GM19324 (cell line): ENCODE measurements at regions not wholly inside any gene's neighbourhood (a gene's known extent, or its start where the extent isn't known, plus 50 kb on each side); places are given as distances from the start of the nearest gene placed in this dataset.
"Not testable (repeated sequence)": the region's sequence is repeated elsewhere in the genome, so short reads cannot be mapped to it uniquely, and the experiment has no call there.

Experiments used
- ATAC-seq: cut with Tn5 transposase; IDR thresholded peaks from one replicate; pipeline ENCODE4 v1.9.1; 2021; ENCODE audit warnings: mild to moderate bottlenecking, moderate library complexity; ENCODE audit not compliant: unreplicated experiment, low FRiP score

DNA sequence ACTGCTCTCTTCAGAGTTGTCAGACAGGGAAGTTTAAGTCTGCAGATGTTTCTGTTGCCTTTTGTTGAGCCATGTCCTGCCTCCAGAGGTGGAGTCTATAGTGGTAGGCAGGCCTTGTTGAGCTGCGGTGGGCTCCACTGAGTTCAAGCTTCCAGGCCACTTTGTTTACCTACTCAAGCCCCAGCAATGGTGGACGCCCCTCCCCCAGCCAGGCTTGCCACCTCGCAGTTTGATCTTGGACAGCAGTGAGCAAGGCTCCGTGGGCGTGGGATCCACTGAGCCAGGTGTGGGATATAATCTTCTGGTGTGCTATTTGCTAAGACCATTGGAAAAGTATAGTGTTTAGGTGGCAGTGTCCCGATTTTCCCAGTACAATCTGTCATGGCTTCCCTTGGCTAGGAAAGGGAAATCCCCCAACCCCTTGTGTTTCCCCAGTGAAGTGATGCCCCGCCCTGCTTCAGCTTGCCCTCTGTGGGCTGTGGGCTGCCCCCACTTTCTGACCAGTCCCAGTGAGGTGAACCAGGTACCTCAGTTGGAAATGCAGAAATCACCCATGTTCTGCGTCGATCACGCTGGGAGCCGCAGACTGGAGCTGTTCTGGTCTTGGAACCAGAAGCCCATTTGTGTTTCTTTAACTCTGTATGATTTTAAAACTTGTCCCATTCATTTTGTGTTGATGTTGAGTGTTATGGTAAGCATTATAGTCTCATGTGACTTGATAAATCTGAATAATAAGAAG is 89.2 kb upstream of the CALCR start:
- ATAC-seq = no peak

DNA sequence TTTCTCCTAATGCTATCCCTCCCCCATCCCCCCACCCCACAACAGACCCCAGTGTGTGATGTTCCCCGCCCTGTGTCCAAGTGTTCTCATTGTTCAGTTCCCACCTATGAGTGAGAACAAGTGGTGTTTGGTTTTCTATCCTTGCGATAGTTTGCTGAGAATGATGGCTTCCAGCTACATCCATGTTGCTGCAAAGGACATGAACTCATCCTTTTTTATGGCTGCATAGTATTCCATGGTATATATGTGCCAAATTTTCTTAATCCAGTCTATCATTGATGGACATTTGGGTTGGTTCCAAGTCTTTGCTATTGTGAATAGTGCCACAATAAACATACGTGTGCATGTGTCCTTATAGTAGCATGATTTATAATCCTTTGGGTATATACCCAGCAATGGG is 83.6 kb upstream of the CALCR start:
- ATAC-seq = not testable (repeated sequence)

DNA sequence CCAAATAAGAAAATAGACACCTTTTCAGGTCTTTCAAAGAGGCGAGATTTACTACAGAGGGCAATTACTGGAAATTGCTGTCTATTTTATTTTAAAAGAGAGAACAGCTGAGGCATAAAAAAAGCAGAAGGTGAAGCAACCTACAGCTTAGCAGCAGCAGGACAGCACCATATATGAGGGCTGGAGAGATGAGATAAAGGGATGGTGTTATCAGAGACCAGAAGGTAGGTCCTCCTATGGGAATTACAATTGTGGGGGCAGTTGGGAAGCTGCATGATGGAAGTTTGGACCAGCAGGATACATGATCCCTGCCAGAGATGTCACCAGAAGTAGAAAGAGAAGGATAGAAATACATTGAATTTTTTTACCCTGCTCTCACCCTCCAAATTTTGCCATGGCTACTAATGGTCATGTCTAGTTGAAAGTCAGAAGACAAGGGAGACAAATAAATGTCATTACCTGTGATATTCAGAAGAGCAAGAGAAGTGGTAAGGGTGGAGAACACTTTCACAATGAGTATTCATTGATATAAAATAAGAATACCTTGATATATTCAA is 77.2 kb upstream of the CALCR start:
- ATAC-seq = no peak

DNA sequence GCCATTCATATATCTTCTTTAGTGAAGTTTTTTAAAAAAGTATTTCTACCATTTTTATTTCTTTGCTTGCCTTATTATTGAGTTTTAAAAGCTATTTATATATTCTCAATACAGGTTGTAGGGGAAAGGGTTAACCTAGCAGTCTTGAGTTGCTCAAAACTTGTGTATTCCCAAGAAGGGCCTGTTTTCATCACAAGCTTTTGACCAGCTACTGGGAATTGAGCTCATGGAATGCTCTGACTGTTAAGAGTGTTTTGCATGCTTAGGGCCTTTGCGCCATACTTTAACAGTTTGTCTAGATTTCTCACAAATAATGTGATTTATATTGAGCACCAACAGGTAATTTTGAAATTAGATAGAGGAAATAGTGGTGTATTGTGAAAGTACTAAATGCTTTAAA is 72.0 kb upstream of the CALCR start:
- no peak for ATAC-seq

DNA sequence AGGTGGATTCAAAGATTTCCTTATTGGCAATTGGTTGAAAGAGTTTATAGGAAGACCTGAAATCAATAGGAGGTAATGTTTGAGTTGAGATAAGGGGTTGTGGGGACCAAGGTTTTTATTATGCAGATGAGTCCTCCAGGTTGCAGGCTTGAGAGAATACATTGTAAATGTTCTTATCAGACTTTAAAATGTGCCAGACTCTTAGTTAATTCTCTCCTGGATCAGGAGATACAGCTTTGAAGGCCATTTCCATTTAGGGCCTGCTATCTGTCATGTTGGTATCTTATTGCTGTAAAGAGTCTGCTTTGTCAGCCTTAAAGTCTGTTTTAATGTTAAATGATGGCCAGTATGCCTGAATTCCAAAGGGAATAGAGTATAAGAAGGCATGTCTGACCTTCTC is 61.8 kb upstream of the CALCR start:
- no peak for ATAC-seq

- ATAC-seq = no peak
Measured at GRCh38 chr7:93632371-93632770, 57.8 kb upstream of the CALCR start.

GRCh38 chr7:93629291-93629801 is 54.8 kb upstream of the CALCR start:
- no peak for ATAC-seq

DNA sequence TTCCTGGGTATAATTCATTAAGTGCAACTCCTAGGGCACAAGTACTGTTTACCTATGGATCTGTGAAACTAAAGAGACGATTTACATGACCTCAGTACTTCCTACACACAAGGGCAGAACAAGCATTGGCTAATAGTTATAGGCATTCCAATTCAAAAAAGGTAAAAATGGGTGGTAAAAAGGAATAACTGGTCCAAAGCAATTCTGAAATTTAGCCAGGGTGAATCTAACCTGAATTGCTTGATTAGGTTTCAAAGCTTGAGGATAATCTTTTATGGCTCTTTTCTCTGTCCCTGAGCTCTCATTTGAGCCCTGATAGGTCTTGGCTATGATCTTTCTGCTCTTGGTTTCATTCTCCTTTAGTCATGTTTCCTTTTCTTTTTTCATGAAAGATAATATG is 52.3 kb upstream of the CALCR start:
- no peak for ATAC-seq
